ENCODE measurements at regions not wholly inside any gene's neighbourhood (a gene's known extent, or its start where the extent isn't known, plus 50 kb on each side); places are given as distances from the start of the nearest gene placed in this dataset.
"Not testable (repeated sequence)": the region's sequence is repeated elsewhere in the genome, so short reads cannot be mapped to it uniquely, and the experiment has no call there.

- TF ChIP-seq CTCF, POLR2A (IDR thresholded peaks at IDR 0.05): not testable (repeated sequence)
These were observed 182.3 kb upstream of the NBPF9 start for GRCh38 chr1:149285638-149286037.

Data from Peyer's patch (tissue), 4 donors.